Panc1 (cell line): ENCODE measurements at regions not wholly inside any gene's neighbourhood (a gene's known extent, or its start where the extent isn't known, plus 50 kb on each side); places are given as distances from the start of the nearest gene placed in this dataset.

Experiments used
- POLR2AphosphoS5 ChIP-seq: IDR thresholded peaks from 2 replicates; pipeline ENCODE4 v1.6.1; 2012; ENCODE audit warnings: mild to moderate bottlenecking, low read depth, low read length, moderate library complexity
- SIN3A ChIP-seq: IDR thresholded peaks from 2 replicates; pipeline ENCODE4 v1.6.1; 2012; ENCODE audit warnings: low read depth, mild to moderate bottlenecking, low read length, moderate library complexity, borderline replicate concordance; ENCODE audit not compliant: insufficient read depth
- TF ChIP-seq, protein P1 (sequence below): fragments of 450-650 bp; IDR thresholded peaks from 2 replicates; pipeline ENCODE4 v1.5.1; 2017; ENCODE audit warnings: mild to moderate bottlenecking

DNA sequence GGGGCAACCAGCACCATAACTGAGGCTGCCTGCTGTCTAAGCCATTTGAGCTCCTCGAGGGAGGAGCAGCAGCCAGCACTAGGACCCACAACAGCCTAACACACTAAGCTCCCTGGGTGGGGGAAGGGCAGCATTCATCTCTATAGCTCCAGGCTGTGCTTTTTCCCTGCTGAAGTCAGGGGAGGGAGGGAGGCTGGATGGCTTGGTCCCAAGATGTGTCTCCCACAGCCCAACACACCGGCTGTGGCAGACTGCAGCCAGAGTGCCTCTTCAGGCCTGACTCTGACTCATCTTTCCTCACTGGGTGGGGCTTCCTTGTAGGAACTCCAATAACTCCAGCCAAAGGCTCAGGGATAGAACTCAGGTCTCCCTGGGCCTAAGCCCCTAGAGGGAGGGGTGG lies 296.3 kb downstream of the PRDM2 start:
- TF ChIP-seq, protein P1, sequence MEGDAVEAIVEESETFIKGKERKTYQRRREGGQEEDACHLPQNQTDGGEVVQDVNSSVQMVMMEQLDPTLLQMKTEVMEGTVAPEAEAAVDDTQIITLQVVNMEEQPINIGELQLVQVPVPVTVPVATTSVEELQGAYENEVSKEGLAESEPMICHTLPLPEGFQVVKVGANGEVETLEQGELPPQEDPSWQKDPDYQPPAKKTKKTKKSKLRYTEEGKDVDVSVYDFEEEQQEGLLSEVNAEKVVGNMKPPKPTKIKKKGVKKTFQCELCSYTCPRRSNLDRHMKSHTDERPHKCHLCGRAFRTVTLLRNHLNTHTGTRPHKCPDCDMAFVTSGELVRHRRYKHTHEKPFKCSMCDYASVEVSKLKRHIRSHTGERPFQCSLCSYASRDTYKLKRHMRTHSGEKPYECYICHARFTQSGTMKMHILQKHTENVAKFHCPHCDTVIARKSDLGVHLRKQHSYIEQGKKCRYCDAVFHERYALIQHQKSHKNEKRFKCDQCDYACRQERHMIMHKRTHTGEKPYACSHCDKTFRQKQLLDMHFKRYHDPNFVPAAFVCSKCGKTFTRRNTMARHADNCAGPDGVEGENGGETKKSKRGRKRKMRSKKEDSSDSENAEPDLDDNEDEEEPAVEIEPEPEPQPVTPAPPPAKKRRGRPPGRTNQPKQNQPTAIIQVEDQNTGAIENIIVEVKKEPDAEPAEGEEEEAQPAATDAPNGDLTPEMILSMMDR: no peak
- TF ChIP-seq SIN3A (no peak), POLR2AphosphoS5 (no peak)
